Fibroblast of villous mesenchyme (primary cell): ENCODE measurements at regions not wholly inside any gene's neighbourhood (a gene's known extent, or its start where the extent isn't known, plus 50 kb on each side); places are given as distances from the start of the nearest gene placed in this dataset.
"Not testable (repeated sequence)": the region's sequence is repeated elsewhere in the genome, so short reads cannot be mapped to it uniquely, and the experiment has no call there.

Experiments used
- DNase-seq: peaks from one replicate; pipeline ENCODE4 v3.0.0-alpha.2; 2010; ENCODE audit warnings: low read depth
- H3K4me3 ChIP-seq: 2 replicates; pipeline ENCODE4 v1.5.1; 2011; ENCODE audit warnings: low read depth, mild to moderate bottlenecking, low read length
- TF ChIP-seq, protein P1 (sequence below): IDR thresholded peaks from 2 replicates; pipeline ENCODE4 v1.5.1; 2012; ENCODE audit warnings: low read depth, mild to moderate bottlenecking, low read length; ENCODE audit not compliant: insufficient read depth

DNA sequence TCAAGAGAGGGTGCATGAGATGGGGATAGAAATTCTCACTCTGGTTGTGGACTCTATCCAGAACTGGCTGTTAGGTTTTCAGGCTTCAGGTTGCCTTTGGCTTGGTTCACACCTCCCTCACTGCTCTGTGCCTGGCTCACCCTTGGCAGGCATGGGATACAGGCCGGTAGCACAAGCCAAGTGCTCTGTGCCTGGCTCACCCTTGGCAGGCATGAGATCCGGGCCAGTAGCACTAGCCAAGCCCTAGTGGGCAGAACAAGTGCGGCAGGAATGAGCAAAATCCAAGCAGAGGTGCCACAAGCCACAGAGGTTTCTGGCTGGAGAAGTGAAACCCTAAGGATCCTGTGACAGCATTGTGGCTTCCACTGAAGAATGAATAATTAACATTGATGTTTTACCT lies 1642.3 kb downstream of the C4orf33 start:
- DNase-seq, result no peak
- TF ChIP-seq, protein P1, sequence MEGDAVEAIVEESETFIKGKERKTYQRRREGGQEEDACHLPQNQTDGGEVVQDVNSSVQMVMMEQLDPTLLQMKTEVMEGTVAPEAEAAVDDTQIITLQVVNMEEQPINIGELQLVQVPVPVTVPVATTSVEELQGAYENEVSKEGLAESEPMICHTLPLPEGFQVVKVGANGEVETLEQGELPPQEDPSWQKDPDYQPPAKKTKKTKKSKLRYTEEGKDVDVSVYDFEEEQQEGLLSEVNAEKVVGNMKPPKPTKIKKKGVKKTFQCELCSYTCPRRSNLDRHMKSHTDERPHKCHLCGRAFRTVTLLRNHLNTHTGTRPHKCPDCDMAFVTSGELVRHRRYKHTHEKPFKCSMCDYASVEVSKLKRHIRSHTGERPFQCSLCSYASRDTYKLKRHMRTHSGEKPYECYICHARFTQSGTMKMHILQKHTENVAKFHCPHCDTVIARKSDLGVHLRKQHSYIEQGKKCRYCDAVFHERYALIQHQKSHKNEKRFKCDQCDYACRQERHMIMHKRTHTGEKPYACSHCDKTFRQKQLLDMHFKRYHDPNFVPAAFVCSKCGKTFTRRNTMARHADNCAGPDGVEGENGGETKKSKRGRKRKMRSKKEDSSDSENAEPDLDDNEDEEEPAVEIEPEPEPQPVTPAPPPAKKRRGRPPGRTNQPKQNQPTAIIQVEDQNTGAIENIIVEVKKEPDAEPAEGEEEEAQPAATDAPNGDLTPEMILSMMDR, result no peak

DNA sequence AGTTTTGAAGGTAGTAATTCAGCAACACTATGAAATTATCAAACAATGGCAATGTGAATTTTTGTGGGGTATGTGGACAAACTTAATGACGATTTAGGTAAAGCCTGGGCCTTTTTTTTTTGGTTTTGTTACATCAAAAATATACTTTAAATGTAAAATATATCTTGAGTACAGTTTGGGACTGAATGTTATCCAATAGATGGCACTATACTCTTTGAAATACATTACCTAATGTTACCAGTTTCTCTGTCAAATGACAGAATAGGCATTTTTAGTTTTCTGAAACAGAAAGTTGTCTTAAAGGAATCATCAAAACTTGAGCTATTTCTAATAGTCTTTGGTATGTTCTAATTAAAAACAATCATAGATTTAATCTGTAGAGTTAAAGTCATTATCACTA lies 1651.9 kb downstream of the C4orf33 start:
- TF ChIP-seq, protein P1, result no peak
- H3K4me3 ChIP-seq, result no peak overlapping the region
- DNase-seq, result no peak

More for the DNA sequence above, 1642.3 kb downstream of the C4orf33 start:
- no peak overlapping the region for H3K4me3 ChIP-seq

DNA sequence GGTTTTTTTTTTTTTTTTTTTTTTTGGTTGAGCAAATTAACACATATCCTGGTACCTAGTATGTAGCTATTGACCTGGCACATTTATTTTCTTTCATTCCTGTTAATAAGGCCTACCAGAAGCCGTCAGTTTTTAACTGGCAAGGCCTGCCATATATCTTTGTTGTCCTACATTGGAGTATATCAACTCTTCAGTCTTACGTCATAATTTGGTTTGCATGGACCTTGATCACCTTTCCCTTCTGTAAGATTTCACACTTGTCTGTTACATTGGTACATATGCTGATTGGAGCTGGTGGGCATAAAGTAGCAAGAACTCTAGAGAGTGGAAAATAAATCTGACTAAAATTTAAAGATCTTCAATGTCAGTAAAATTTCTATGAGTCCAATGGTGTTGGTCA lies 1658.0 kb downstream of the C4orf33 start:
- TF ChIP-seq, protein P1, result no peak
- DNase-seq, result no peak
- no peak overlapping the region for H3K4me3 ChIP-seq

DNA sequence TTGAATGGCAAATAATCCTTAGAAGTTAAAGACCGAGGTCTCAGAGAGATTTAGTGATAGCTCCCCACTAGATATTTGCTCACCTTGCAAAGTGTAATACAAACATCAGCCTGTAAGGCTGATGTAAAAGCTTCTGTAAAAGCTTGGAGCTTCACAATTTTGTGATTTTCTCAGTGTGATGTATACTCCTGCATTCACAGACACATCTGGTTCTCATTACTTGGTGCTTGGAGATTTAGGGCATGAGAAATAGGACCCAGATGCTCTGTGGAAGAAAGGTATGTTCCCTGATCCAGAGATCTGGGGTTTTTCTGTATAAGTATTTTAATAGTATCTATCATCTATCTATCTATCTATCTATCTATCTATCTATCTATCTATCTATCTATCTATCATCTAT lies 1664.3 kb downstream of the C4orf33 start:
- H3K4me3 ChIP-seq, result no peak overlapping the region
- TF ChIP-seq, protein P1, result no peak
- DNase-seq, result no peak

DNA sequence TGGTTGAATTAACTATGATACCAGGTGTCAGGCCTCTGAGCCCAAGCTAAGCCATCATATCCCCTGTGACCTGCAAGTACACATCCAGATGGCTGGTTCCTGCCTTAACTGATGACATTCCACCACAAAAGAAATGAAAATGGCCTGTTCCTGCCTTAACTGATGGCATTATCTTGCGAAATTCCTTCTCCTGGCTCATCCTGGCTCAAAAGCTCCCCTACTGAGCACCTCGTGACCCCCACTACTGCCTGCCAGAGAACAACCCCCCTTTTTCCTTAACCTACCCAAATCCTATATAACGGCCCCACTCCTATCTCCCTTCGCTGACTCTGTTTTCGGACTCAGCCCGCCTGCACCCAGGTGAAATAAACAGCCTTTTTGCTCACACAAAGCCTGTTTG lies 1671.4 kb downstream of the C4orf33 start:
- not testable (repeated sequence) for DNase-seq, H3K4me3 ChIP-seq

DNA sequence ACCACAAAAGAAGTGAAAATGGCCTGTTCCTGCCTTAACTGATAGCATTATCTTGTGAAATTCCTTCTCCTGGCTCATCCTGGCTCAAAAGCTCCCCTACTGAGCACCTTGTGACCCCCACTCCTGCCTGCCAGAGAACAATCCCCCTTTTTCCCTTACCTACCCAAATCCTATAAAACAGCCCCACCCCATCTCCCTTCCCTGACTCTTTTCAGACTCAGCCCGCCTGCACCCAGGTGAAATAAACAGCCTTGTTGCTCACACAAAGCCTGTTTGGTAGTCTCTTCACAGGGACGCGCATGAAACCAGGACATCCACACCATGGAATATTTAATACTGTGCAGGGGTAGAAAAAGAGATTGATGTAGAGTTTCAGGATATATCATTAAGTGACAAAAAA lies 1677.0 kb downstream of the C4orf33 start:
- H3K4me3 ChIP-seq, DNase-seq: not testable (repeated sequence)

DNA sequence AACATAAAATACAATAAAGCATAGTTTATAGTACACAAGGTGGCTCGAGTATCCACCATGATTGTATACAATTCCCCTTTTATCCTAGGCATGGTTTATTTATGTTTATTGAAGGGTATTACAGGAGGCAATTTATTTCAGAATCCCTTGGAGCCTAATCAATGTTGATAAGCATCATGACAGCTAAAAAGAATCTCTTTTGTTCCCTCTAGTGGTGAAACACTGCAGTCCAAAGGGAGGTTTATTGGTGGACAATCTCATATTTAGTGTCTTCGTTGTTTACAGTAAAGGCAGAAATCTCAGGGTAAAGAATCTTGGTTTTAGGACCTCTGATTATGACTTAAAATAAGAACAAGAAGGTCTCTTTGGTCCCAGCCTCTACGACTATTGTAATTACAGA lies 1712.5 kb downstream of the C4orf33 start:
- DNase-seq, result peak; percentile 2
- H3K4me3 ChIP-seq, result no peak overlapping the region
- TF ChIP-seq, protein P1, result no peak

DNA sequence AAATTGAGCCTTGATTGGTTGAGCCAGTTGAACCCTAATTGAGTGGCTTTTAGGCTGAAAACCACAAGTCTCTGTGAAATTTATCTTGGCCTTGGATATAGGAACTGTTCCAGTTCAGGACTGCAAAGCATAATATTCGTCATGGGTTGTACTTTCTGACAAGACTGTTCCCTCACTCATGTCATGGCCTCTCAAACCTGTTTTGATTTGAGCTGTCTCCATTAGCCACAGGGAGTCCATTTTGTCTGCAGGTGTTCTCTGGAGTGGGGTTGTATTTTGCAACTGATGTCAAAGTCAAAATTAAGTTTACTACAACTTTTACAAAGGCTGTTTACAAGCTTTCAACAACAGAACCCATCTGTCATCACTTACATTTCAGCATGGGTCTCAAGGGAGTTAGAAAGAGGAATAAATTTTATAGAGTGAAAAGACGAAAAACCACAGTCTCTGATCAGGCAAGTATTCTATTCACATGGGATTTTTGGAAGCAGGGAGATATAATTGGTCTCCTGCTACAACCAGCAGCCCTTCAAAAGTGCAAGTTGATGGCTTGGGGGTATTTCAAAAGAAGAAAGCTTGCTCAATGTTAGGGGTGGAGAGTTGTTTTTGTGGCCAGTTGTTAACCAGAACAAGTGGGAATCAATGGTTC lies 1716.3 kb downstream of the C4orf33 start:
- no peak for DNase-seq
- no peak overlapping the region for H3K4me3 ChIP-seq
- TF ChIP-seq, protein P1, result no peak
